VCaP (cell line): ENCODE measurements at regions not wholly inside any gene's neighbourhood (a gene's known extent, or its start where the extent isn't known, plus 50 kb on each side); places are given as distances from the start of the nearest gene placed in this dataset.
A peak's percentile ranks its signal among the peaks of the same experiment; 100 is the strongest.

ENCODE experiments used
- H3K27ac ChIP-seq: fragments of 450-650 bp; 2 replicates; pipeline ENCODE4 v1.5.1; 2017
- TF ChIP-seq, protein P1 (sequence below): fragments of 450-650 bp; conservative IDR thresholded peaks from 2 replicates; pipeline ENCODE4 v1.5.1; 2017; ENCODE audit warnings: mild to moderate bottlenecking, moderate library complexity

GRCh38 chr5:174911118-174911517, 186.7 kb downstream of the MSX2 start:
- TF ChIP-seq, protein P1, sequence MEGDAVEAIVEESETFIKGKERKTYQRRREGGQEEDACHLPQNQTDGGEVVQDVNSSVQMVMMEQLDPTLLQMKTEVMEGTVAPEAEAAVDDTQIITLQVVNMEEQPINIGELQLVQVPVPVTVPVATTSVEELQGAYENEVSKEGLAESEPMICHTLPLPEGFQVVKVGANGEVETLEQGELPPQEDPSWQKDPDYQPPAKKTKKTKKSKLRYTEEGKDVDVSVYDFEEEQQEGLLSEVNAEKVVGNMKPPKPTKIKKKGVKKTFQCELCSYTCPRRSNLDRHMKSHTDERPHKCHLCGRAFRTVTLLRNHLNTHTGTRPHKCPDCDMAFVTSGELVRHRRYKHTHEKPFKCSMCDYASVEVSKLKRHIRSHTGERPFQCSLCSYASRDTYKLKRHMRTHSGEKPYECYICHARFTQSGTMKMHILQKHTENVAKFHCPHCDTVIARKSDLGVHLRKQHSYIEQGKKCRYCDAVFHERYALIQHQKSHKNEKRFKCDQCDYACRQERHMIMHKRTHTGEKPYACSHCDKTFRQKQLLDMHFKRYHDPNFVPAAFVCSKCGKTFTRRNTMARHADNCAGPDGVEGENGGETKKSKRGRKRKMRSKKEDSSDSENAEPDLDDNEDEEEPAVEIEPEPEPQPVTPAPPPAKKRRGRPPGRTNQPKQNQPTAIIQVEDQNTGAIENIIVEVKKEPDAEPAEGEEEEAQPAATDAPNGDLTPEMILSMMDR, result no peak
- H3K27ac ChIP-seq, result no peak overlapping the region

DNA sequence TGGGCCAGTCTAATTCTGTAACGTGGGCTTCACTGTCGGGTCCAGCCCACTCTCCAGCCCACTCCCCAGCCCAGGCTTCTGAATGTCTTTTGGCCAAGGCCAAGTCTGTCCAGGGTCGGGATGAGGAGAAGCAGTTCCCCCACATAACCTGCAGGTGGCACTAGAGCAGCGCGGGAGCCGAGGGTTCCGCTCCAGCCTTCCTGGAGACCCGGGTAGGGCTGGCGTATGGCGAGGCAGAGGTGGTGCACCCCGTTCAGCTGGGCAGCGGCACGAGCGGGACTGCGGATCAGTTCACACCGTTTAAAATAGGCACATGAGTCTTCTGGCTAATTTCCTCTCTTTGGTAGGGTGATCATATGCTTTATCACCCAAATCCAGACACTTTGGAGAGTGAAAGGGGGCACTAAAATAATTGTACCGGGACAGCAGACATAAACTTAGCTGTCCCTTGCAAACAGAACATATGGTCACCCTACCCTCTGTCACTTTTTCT, 185.9 kb downstream of the MSX2 start:
- no peak overlapping the region for H3K27ac ChIP-seq
- TF ChIP-seq, protein P1, result peak; percentile 86

- H3K27ac ChIP-seq, result no peak overlapping the region
- TF ChIP-seq, protein P1, result no peak
Observed at GRCh38 chr5:174903172-174903732, 178.9 kb downstream of the MSX2 start.

DNA sequence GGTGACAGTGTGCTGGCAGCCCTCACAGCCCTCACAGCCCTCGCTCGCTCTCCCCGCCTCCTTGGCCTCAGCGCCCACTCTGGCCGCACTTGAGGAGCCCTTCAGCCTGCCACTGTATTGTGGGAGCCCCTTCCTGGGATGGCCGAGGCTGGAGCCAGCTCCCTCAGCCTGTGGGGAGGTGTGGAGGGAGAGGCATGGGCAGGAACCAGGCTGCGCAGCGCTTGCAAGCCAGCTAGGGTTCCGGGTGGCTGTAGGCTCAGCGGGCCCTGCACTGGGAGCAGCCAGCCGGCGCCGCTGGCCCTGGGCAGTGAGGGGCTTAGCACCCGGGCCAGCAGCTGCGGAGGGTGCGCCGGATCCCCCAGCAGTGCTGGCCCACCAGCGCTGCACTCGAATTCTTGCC, 177.0 kb downstream of the MSX2 start:
- H3K27ac ChIP-seq, result no peak overlapping the region
- TF ChIP-seq, protein P1, result no peak

- TF ChIP-seq, protein P1, result no peak
- H3K27ac ChIP-seq, result no peak overlapping the region
Observed at GRCh38 chr5:174900240-174900865, 176.0 kb downstream of the MSX2 start.

- no peak overlapping the region for H3K27ac ChIP-seq
Observed at GRCh38 chr5:174897281-174897950, 173.0 kb downstream of the MSX2 start.

DNA sequence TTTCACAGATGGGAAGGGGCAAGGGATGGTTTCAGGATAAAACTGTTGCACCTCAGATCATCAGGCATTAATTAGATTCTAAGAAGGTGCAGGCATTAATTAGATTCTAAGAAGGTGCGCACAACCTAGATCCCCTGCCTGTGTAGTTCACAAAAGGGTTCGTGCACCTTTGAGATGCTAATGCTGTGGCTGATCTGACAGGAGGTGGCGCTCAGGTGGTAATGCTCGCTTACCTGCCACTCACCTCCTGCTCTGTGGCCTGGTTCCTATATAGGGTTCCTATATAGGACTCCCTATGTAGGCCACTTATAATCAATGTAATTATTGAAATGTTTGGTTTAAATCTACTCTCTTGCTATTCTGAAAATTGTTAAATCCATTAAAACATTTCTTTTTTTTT, 171.0 kb downstream of the MSX2 start:
- no peak overlapping the region for H3K27ac ChIP-seq
- TF ChIP-seq, protein P1, result no peak; the same call in 1 of the 2 replicates

More at GRCh38 chr5:174897281-174897950, 173.0 kb downstream of the MSX2 start:
- TF ChIP-seq, protein P1, result no peak
